ENCODE measurements at regions not wholly inside any gene's neighbourhood (a gene's known extent, or its start where the extent isn't known, plus 50 kb on each side); places are given as distances from the start of the nearest gene placed in this dataset.

GRCh38 chr12:131397493-131398181 is 313.3 kb upstream of the SFSWAP start:
- TF ChIP-seq CTCF (IDR thresholded peaks at IDR 0.05) (no peak), POLR2A (IDR thresholded peaks at IDR 0.05) (no peak)

All from esophagus squamous epithelium (tissue), 4 donors.